ENCODE measurements at regions not wholly inside any gene's neighbourhood (a gene's known extent, or its start where the extent isn't known, plus 50 kb on each side); places are given as distances from the start of the nearest gene placed in this dataset.

- DNase-seq (ENCODE audit: extremely low spot score, insufficient read length, low read depth) (no peak), FAIRE-seq (no peak)
Observed at GRCh38 chr14:42429401-42429800, 822.7 kb downstream of the LRFN5 start.

DNA sequence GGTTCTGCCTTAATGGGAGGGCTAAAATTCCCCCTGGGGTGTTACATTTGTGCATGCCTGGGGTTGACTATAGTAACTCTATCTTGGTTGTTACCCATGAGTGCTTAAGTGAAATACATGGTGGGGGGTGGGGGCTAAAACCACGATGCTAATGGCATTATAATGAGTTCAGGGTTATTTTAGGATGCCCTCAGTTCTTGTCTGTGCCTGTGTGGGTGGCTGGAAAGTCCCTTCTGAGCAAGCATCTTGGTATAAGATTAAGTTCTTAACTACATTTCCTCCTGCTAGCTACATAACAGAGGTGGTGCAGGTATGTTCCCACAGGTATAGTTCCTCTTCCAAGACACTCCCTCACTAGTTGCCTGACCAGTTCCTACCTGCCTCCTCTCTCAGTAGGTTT lies 822.3 kb downstream of the LRFN5 start:
- FAIRE-seq: peak; percentile 90

GRCh38 chr14:42424501-42424900 lies 817.8 kb downstream of the LRFN5 start:
- FAIRE-seq (no peak), DNase-seq (ENCODE audit: extremely low spot score, insufficient read length, low read depth) (no peak)

More for the DNA sequence above, 822.3 kb downstream of the LRFN5 start:
- no peak for DNase-seq (ENCODE audit: extremely low spot score, insufficient read length, low read depth)

DNA sequence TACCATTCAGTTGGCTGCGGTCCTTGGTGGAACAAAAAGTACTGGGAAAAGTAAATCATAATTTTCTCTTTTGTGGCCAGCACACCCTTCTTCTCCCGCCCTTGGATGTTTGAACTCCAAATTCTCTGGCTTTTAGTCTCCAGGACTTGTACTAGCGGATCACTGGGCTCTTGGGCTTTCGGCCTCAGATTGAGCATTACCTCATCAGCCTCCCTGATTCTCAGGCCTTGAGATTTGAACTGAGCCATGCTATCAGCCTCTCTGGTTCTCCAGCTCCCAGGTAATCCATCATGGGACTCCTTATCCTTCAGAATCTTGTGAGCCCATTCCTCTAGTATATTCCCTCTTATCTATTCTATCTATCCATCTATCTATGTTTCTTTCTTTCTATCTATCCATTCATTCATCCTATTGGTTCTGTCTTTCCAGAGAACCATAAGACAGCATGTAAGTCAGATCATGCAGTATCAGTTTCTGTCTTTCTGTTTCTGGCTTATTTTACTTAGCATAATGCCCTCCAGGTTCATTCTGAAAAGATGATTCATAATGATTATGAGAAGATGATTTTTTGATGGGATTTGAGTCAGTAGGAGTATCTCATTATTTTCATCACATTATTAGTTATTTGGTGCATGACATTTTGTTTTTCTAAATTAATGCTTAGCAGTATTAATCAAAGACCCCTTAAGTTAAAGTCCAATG lies 814.9 kb downstream of the LRFN5 start:
- no peak for FAIRE-seq

GRCh38 chr14:42420071-42420470 lies 813.4 kb downstream of the LRFN5 start:
- FAIRE-seq: no peak
- no peak for DNase-seq (ENCODE audit: extremely low spot score, insufficient read length, low read depth)

More for the DNA sequence above, 814.9 kb downstream of the LRFN5 start:
- DNase-seq (ENCODE audit: extremely low spot score, insufficient read length, low read depth): no peak

DNA sequence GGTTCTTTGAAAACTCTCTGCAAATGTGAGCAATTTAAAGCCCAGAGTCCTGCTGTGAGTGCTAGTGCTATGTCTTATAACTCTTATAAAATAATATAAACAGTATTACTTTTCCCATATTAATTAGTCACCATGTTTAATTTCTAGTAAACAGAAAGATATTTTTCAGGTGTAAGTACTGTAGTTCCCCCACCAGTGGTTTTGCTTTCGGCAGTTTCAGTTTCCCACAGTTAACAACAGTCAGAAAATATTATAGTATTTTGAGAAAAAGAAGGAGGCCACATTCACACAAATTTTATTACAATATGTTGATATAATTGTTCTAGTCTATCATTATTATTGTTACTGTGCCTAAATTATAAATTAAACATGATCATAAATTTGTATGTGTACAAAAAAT lies 800.5 kb downstream of the LRFN5 start:
- FAIRE-seq: no peak
- DNase-seq (ENCODE audit: extremely low spot score, insufficient read length, low read depth): no peak

- DNase-seq (ENCODE audit: extremely low spot score, insufficient read length, low read depth) (no peak), FAIRE-seq (peak; percentile 12)
Observed at GRCh38 chr14:42391146-42391834, 784.6 kb downstream of the LRFN5 start.

GRCh38 chr14:42378880-42379279 lies 772.2 kb downstream of the LRFN5 start:
- FAIRE-seq (no peak), DNase-seq (ENCODE audit: extremely low spot score, insufficient read length, low read depth) (no peak)

GRCh38 chr14:42378274-42378673 lies 771.6 kb downstream of the LRFN5 start:
- FAIRE-seq (no peak), DNase-seq (ENCODE audit: extremely low spot score, insufficient read length, low read depth) (peak; percentile 0)

- FAIRE-seq: no peak
- DNase-seq (ENCODE audit: extremely low spot score, insufficient read length, low read depth): no peak
Observed at GRCh38 chr14:42374332-42374731, 767.7 kb downstream of the LRFN5 start.

DNA sequence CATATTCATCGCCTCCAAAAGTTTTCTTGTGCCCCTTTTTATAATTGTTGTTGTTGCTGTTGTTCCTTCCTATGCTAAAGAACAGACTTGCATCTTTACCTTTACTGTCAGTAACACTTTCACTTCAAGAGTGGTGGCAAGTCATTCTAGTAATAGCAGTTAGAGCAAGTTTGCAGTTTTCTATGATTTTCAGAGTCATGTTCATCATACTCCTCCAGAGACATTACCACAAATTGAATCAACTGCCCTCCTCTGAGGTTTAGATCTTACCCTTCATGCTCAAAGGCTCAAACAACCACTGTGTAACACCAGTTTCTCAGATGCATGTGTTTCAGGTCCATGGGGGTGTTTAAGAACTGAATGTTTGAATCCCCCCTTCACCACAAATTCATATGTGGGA lies 763.4 kb downstream of the LRFN5 start:
- FAIRE-seq: no peak

DNA sequence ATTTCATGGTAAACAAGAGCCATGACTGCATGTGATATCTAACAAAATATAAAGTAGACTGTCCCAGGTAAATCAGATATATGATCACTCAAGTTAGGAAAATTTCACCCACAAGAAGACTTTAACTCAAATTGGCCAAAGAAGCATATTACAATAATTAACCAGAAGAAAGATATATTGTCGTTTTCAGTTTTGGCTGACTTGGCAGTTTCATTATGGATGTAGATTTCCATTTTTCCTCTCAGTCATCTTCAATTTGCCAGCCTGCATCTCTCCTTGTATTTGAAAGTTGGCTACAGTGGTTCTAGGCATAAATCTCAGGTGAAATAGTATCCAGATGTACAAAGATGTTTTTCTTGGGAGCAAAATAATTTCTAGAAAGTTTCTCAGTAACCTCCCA lies 761.6 kb downstream of the LRFN5 start:
- no peak for FAIRE-seq

More for the DNA sequence above, 763.4 kb downstream of the LRFN5 start:
- no peak for DNase-seq (ENCODE audit: extremely low spot score, insufficient read length, low read depth)

GRCh38 chr14:42353315-42353714 lies 746.6 kb downstream of the LRFN5 start:
- DNase-seq (ENCODE audit: extremely low spot score, insufficient read length, low read depth): no peak
- FAIRE-seq: no peak

More for the DNA sequence above, 761.6 kb downstream of the LRFN5 start:
- DNase-seq (ENCODE audit: extremely low spot score, insufficient read length, low read depth): no peak

- DNase-seq (ENCODE audit: extremely low spot score, insufficient read length, low read depth) (no peak), FAIRE-seq (no peak)
Observed at GRCh38 chr14:42335918-42336317, 729.2 kb downstream of the LRFN5 start.

DNA sequence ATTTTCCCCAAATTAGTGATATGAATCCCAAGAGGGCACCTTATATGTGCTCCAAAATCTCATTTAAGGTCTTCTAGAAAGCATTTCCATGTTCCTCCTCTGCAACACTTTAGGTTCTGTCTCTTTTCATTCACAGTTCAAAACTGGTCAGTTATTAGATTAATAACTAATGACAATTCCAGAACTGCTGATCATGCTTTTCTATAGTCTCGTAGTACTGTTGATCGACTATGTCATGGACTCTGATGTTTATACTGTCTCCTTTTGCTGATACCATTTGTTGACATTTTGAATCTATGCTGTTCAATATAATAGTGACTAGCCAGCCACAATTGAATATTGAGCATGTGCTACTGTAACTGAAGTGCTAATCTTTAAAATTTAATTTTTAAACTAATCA lies 728.3 kb downstream of the LRFN5 start:
- no peak for DNase-seq (ENCODE audit: extremely low spot score, insufficient read length, low read depth)
- FAIRE-seq: no peak

DNA sequence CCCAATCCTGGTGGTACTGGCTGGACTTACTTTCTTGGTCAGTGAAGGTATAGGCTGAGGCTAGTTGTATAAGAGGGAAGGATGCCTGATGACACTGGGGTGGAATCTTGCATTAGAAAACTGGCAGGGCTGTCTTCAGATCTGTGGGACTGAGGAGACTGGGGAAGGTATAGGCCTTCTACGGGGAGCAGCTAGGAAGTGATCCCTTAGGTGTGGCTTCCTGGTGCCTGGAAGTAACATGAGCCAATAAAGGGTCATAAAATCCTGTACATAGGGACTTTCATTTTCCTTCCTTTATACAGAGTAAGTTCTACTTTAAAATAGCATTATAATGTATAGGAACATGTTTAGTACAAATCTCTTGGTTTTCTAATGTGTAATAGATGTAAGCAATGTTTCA lies 716.8 kb downstream of the LRFN5 start:
- FAIRE-seq (no peak), DNase-seq (ENCODE audit: extremely low spot score, insufficient read length, low read depth) (no peak)

DNA sequence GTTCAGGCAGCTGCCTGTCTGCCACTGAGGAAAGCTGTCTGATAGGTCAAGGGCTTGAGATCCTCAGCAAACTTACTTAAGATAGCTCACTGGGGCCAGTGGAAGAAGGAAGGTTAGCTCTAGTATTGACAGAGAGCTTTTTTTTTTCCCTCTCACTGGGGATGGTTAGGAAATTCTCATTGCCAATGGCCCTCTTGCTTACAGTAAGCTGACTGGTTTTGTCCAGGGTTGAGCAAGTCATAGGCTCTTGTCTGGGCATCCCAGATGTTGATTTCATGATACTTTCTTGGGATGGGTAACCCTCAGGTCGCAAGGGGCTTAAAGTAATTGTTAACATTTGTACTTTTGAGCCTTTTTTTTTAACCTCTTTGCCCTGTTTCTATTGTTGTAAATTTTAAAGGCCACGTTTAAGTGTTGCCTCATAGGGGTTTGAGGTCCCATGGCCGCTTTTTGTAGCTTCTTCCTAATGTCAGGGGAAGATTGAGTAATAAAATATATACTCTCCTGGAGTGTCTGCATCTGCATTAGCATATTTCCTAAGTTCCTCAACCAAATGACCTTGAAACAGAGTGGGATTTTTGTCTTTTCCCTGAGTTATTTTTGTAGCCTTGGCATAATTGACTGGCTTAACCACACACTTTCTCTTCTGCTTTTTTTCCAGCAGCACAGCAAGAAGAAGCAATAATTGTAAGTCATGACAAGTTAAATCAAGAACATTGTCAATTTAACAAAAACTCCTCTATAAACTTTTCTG lies 716.0 kb downstream of the LRFN5 start:
- DNase-seq (ENCODE audit: extremely low spot score, insufficient read length, low read depth) (no peak), FAIRE-seq (no peak)

DNA sequence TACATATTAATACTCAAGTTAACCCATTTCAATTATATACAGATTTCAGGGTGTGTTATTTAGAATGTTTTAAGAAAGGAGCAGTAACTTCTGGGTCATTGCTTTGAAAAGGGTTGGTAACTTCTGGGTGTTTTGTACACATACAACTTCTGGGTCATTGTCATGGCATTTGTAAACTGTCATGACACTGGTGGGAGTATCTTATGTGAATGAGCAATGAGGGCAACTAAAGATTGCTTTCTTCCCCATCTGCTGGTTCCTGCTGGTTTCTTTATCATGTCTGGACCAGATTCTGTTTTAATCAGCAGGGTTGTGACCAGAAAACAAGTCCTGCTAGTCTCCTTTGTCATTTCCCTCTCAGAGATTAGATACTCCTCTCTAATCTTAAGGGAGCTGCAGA lies 713.3 kb downstream of the LRFN5 start:
- no peak for FAIRE-seq
- DNase-seq (ENCODE audit: extremely low spot score, insufficient read length, low read depth): no peak

DNA sequence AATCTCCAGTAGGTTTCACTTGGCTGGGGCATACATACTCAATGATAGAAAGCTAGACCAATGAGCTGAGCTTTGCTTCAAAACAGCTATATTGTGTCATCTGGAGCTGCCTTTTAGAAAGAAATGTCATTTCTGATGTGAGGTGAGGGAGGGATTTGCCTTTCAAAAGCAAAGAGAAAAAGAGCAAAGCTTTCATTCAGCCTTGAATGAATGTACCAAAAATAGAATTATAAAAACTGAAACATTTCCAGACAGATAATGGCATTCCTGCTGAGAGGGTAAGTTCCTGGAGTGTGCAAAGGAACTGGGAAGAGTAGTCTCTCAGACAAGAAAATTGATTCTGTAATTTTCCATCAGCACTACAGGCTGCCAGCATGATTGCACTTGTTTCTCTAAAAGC lies 710.0 kb downstream of the LRFN5 start:
- DNase-seq (ENCODE audit: extremely low spot score, insufficient read length, low read depth): no peak
- FAIRE-seq: no peak

DNA sequence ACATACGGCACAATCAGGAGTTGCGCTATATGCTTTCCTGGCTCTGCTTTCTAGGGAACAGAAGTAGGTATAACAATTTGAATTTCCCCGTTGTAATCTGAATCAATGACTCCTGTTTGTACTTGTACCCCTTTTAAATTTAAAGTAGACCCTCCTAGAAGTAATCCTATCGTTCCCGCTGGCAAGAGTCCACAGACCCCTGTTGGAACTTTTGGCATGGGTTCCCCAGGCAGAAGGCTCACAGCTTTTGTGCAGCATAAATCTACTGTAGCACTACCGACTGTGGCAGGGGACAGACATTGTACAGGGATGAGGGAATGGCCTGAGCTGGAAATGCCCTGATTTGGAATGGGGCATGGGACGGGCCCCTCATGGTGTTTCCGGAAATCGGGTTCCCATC lies 705.2 kb downstream of the LRFN5 start:
- no peak for DNase-seq (ENCODE audit: extremely low spot score, insufficient read length, low read depth)
- FAIRE-seq: no peak

DNA sequence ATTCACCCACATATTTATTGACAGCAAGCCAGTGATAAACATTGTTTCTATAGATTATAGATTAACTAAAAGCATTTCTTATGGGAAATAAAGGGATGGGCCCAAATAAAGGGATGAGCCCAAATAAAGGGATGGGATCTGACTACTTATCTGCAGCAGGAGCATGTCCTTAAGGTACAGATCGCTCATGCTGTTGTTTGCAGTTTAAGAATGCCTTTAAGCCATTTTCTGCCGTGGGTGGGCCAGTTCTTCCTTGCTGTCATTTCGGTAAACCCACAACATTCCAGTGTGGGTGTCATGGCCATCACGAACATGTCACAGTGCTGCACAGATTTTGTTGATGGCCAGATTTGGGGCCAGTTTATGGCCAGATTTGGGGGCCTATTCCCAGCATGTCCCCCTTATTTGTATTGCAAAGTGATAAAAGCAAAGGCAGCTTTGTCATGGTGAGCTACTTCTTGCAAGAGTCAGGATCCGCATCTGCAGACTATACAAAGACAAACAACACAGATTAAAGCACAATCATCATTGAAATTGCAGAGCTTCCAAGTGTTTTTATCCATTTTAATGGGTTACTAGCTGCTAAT lies 700.7 kb downstream of the LRFN5 start:
- DNase-seq (ENCODE audit: extremely low spot score, insufficient read length, low read depth): no peak
- no peak for FAIRE-seq

Data from GM18507 (cell line).